Neural cell (in vitro differentiated cells): ENCODE measurements at regions not wholly inside any gene's neighbourhood (a gene's known extent, or its start where the extent isn't known, plus 50 kb on each side); places are given as distances from the start of the nearest gene placed in this dataset.

Experiments
- H2AFZ ChIP-seq: fragments of 200-600, 300-800 bp; sonication (generic), shearing (Covaris generic); 2 replicates; pipeline ENCODE4 v1.6.0; 2014; ENCODE audit warnings: low read depth, mild to moderate bottlenecking, antibody characterized with exemption, low read length, moderate library complexity
- H3F3A ChIP-seq: fragments of 200-600 bp; shearing (Covaris generic); 2 replicates; pipeline ENCODE4 v1.6.1; 2016; ENCODE audit warnings: mild to moderate bottlenecking, moderate library complexity, mixed read lengths, antibody characterized with exemption, low read length; ENCODE audit not compliant: insufficient read depth, poor library complexity, severe bottlenecking
- H3K27ac ChIP-seq: fragments of 200-600, 300-800 bp; sonication (generic), shearing (Covaris generic); 2 replicates; pipeline ENCODE4 v1.5.1; 2014; ENCODE audit warnings: mild to moderate bottlenecking, low read length, moderate library complexity
- H3K27me3 ChIP-seq: fragments of 300-800, 200-600 bp; sonication (generic), shearing (Covaris generic); 2 replicates; pipeline ENCODE4 v1.6.0; 2014; ENCODE audit warnings: mild to moderate bottlenecking, low read depth, low read length, moderate library complexity; ENCODE audit not compliant: insufficient read depth
- H3K36me3 ChIP-seq: fragments of 300-800, 200-600 bp; sonication (generic), shearing (Covaris generic); 2 replicates; pipeline ENCODE4 v1.5.1; 2014; ENCODE audit warnings: mild to moderate bottlenecking, antibody characterized with exemption, low read length, moderate library complexity; ENCODE audit not compliant: insufficient read depth
- H3K4me2 ChIP-seq: fragments of 300-800, 200-600 bp; sonication (generic), shearing (Covaris generic); 2 replicates; pipeline ENCODE4 v1.6.0; 2014; ENCODE audit warnings: mild to moderate bottlenecking, low read length
- H3K4me3 ChIP-seq: fragments of 300-800, 200-600 bp; sonication (generic), shearing (Covaris generic); 2 replicates; pipeline ENCODE4 v1.5.1; 2014; ENCODE audit warnings: mild to moderate bottlenecking, low read length, moderate library complexity
- H3K79me2 ChIP-seq: fragments of 200-600 bp; shearing (Covaris generic); replicated peaks from 2 replicates; pipeline ENCODE4 v1.6.0; 2014; ENCODE audit warnings: mild to moderate bottlenecking, low read length, moderate library complexity; ENCODE audit not compliant: insufficient read depth
- H3K9ac ChIP-seq: fragments of 300-800, 200-600 bp; sonication (generic), shearing (Covaris generic); 2 replicates; pipeline ENCODE4 v1.6.1; 2016; ENCODE audit warnings: mild to moderate bottlenecking, low read length, mixed read lengths
- H3K9me2 ChIP-seq: fragments of 200-600 bp; shearing (Covaris generic); 2 replicates; pipeline ENCODE4 v1.6.1; 2016; ENCODE audit warnings: mild to moderate bottlenecking, low read length, mixed read lengths; ENCODE audit not compliant: insufficient read depth
- H3K9me3 ChIP-seq: fragments of 200-600, 300-800 bp; sonication (generic), shearing (Covaris generic); 2 replicates; pipeline ENCODE4 v1.6.1; 2016; ENCODE audit warnings: mild to moderate bottlenecking, mixed run types, low read length, moderate library complexity, mixed read lengths
- H4K20me1 ChIP-seq: fragments of 200-600 bp; shearing (Covaris generic); 2 replicates; pipeline ENCODE4 v1.6.1; 2016; ENCODE audit warnings: mild to moderate bottlenecking, mixed run types; ENCODE audit not compliant: insufficient read depth
- EP300 ChIP-seq: fragments of 450-650 bp; conservative IDR thresholded peaks from 2 replicates; pipeline ENCODE4 v1.6.1; 2014; ENCODE audit warnings: antibody characterized with exemption, mild to moderate bottlenecking, moderate library complexity; ENCODE audit not compliant: poor library complexity, severe bottlenecking
- EZH2 ChIP-seq: fragments of 200-600, 300-800 bp; shearing (Covaris generic), sonication (generic); IDR thresholded peaks from 2 replicates; pipeline ENCODE4 v1.6.1; 2014; ENCODE audit warnings: antibody characterized with exemption, low read length, borderline replicate concordance, mild to moderate bottlenecking; ENCODE audit not compliant: insufficient read depth, poor library complexity, severe bottlenecking
- MXI1 ChIP-seq: fragments of 450-650 bp; conservative IDR thresholded peaks from 2 replicates; pipeline ENCODE4 v1.6.1; 2014; ENCODE audit warnings: antibody characterized with exemption, mild to moderate bottlenecking; ENCODE audit not compliant: poor library complexity, severe bottlenecking
- POLR2AphosphoS5 ChIP-seq: IDR thresholded peaks from 2 replicates; pipeline ENCODE4 v1.6.1; 2012
- RAD21 ChIP-seq: fragments of 450-650 bp; conservative IDR thresholded peaks from 2 replicates; pipeline ENCODE4 v1.6.1; 2014; ENCODE audit warnings: antibody characterized with exemption, mild to moderate bottlenecking, moderate library complexity
- SMC3 ChIP-seq: fragments of 450-650 bp; conservative IDR thresholded peaks from 2 replicates; pipeline ENCODE4 v1.6.1; 2014; ENCODE audit warnings: antibody characterized with exemption, mild to moderate bottlenecking, moderate library complexity; ENCODE audit not compliant: poor library complexity
- TAF1 ChIP-seq: IDR thresholded peaks from 2 replicates; pipeline ENCODE4 v1.6.1; 2012; ENCODE audit warnings: low read depth
- TF ChIP-seq, protein P1 (sequence below): IDR thresholded peaks from 2 replicates; pipeline ENCODE4 v1.6.1; 2012; ENCODE audit warnings: borderline replicate concordance
- TF ChIP-seq, protein P2 (sequence below): fragments of 450-650 bp; IDR thresholded peaks from 2 replicates; pipeline ENCODE4 v1.5.1; 2014; ENCODE audit warnings: antibody characterized with exemption, mild to moderate bottlenecking, moderate library complexity; ENCODE audit not compliant: poor library complexity, severe bottlenecking

DNA sequence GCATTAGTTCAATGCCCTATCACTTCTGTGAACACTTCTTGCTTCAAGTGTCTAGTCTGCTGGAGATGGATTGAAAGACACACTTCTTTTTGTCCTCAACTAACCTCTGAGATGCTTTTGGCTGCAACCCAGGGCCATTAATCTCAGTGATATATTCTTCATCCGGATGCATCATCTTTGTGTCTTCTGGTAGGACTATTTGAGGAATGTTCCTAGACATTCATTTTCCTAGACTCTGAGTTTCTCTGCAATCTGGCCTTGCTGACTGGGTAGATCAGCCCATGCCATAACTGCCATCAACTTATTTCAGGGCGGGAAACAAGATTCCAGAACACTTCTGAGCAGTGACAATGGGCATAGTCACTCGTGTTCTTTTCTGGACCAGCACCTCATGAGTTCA is 329.4 kb downstream of the PDGFC start:
- Histone ChIP-seq H2AFZ (no peak overlapping the region), H4K20me1 (no peaks in the 10 kb centered on the region), H3F3A (no peaks in the 10 kb centered on the region)

DNA sequence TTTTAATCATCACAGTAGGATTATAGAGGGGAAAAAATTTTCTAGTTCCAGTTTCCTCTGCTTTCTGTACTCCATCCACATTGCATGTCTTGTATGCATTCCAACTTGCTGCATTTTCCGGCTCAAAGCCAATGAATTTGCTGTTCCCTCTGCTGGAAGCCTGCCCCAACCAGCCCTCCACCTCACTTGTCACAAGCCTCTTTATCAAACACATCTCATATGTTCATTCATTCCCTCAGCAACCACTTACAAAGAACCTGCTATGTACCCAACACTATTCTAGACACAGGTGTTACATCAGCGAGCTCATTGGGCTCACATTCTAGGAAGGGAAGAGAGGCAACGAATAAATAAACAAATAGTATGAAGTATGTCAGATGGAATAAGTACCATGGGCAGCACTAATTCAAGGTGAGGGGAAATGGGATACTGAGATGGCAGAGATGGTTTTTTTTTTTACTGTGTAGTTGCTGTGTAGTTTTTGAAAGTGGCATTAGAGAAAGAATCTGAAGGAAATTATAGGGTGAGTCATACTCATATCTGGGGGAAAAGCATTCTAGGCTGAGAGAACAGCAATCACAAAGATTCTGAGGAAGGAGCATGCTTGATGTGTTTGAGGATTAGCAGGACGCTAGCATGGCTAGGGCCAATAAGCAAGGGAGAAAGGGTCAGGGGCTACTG is 332.5 kb downstream of the PDGFC start:
- Histone ChIP-seq H3K4me2 (no peak overlapping the region), H3K36me3 (no peaks in the 10 kb centered on the region), H3K9me3 (no peaks in the 10 kb centered on the region), H3K9ac (no peak overlapping the region), H3K27ac (no peak overlapping the region), H3K79me2 (no peaks in the 10 kb centered on the region), H2AFZ (no peak overlapping the region), H3K4me3 (no peak overlapping the region), H3F3A (no peaks in the 10 kb centered on the region), H4K20me1 (no peaks in the 10 kb centered on the region), H3K27me3 (no peaks in the 10 kb centered on the region), H3K9me2 (no peaks in the 10 kb centered on the region)
- TF ChIP-seq EP300 (no peak), MXI1 (no peak), POLR2AphosphoS5 (no peak)

More for the DNA sequence above, 329.4 kb downstream of the PDGFC start:
- Histone ChIP-seq H3K4me3 (no peak overlapping the region), H3K27ac (no peak overlapping the region), H3K79me2 (no peaks in the 10 kb centered on the region), H3K9ac (no peak overlapping the region), H3K27me3 (no peaks in the 10 kb centered on the region), H3K9me3 (no peaks in the 10 kb centered on the region), H3K36me3 (no peaks in the 10 kb centered on the region), H3K4me2 (no peak overlapping the region), H3K9me2 (no peaks in the 10 kb centered on the region)
- no peak for TF ChIP-seq RAD21
- no peak for TF ChIP-seq EP300
- no peak for TF ChIP-seq TAF1
- TF ChIP-seq, protein P1, sequence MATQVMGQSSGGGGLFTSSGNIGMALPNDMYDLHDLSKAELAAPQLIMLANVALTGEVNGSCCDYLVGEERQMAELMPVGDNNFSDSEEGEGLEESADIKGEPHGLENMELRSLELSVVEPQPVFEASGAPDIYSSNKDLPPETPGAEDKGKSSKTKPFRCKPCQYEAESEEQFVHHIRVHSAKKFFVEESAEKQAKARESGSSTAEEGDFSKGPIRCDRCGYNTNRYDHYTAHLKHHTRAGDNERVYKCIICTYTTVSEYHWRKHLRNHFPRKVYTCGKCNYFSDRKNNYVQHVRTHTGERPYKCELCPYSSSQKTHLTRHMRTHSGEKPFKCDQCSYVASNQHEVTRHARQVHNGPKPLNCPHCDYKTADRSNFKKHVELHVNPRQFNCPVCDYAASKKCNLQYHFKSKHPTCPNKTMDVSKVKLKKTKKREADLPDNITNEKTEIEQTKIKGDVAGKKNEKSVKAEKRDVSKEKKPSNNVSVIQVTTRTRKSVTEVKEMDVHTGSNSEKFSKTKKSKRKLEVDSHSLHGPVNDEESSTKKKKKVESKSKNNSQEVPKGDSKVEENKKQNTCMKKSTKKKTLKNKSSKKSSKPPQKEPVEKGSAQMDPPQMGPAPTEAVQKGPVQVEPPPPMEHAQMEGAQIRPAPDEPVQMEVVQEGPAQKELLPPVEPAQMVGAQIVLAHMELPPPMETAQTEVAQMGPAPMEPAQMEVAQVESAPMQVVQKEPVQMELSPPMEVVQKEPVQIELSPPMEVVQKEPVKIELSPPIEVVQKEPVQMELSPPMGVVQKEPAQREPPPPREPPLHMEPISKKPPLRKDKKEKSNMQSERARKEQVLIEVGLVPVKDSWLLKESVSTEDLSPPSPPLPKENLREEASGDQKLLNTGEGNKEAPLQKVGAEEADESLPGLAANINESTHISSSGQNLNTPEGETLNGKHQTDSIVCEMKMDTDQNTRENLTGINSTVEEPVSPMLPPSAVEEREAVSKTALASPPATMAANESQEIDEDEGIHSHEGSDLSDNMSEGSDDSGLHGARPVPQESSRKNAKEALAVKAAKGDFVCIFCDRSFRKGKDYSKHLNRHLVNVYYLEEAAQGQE = no peak

DNA sequence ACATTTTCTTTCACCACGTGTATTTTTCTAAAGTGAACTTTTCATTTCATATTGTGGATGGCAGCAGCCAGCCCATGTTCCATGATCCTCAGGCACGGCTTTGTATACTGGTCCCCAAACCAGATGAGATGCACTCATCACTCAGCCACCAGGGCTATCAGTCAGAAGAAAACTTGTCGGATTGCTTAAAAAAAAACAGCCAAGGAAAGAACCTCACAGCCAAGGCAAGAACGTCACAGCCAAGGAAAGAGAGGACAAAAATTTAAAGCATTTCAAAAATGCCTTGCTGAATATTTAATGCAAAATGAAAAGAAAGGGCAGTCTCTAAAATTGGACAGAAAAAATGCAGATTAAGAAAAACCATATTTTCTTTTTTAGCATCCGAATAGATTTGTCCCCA is 333.3 kb downstream of the PDGFC start:
- H2AFZ ChIP-seq = no peak overlapping the region
- H3K27me3 ChIP-seq = no peaks in the 10 kb centered on the region
- H3K9me3 ChIP-seq = no peaks in the 10 kb centered on the region
- no peak overlapping the region for H3K27ac ChIP-seq
- H3F3A ChIP-seq = no peaks in the 10 kb centered on the region
- H3K9ac ChIP-seq = no peak overlapping the region
- H4K20me1 ChIP-seq = no peaks in the 10 kb centered on the region
- H3K9me2 ChIP-seq = no peaks in the 10 kb centered on the region
- H3K4me3 ChIP-seq = no peak overlapping the region
- H3K4me2 ChIP-seq = no peak overlapping the region
- no peaks in the 10 kb centered on the region for H3K79me2 ChIP-seq
- TF ChIP-seq, protein P1 = no peak
- TF ChIP-seq EZH2 (no peak), RAD21 (no peak), EP300 (no peak), TAF1 (no peak), SMC3 (no peak), POLR2AphosphoS5 (no peak), MXI1 (no peak)
- TF ChIP-seq, protein P2, sequence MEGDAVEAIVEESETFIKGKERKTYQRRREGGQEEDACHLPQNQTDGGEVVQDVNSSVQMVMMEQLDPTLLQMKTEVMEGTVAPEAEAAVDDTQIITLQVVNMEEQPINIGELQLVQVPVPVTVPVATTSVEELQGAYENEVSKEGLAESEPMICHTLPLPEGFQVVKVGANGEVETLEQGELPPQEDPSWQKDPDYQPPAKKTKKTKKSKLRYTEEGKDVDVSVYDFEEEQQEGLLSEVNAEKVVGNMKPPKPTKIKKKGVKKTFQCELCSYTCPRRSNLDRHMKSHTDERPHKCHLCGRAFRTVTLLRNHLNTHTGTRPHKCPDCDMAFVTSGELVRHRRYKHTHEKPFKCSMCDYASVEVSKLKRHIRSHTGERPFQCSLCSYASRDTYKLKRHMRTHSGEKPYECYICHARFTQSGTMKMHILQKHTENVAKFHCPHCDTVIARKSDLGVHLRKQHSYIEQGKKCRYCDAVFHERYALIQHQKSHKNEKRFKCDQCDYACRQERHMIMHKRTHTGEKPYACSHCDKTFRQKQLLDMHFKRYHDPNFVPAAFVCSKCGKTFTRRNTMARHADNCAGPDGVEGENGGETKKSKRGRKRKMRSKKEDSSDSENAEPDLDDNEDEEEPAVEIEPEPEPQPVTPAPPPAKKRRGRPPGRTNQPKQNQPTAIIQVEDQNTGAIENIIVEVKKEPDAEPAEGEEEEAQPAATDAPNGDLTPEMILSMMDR = no peak
- H3K36me3 ChIP-seq = no peaks in the 10 kb centered on the region
